HCT116 (cell line): ENCODE measurements at regions not wholly inside any gene's neighbourhood (a gene's known extent, or its start where the extent isn't known, plus 50 kb on each side); places are given as distances from the start of the nearest gene placed in this dataset.

Experiments
- ATAC-seq: fragments of 200-7000 bp; cut with Tn5 transposase; 2 replicates; pipeline ENCODE4 v1.9.1; 2020; ENCODE audit warnings: mild to moderate bottlenecking, moderate library complexity
- BruUV-seq: library from RNA; stranded (reverse); fragments of 400-500 nt; replicated peaks from 2 replicates; lab custom pipeline; 2021; lab: Mats Ljungman, UMichigan
- CTCF ChIA-PET: fragments of 300-600 bp; sonication (Branson Sonifier 250); formaldehyde crosslinking; loops from one replicate; lab custom pipeline; 2021; ENCODE audit warnings: antibody characterized with exemption; lab: Charles Lee
- POLR2A ChIA-PET: fragments of 300-600, 350-600 bp; sonication (Branson Sonifier 250); formaldehyde crosslinking; loops from one replicate; lab custom pipeline; 2021; ENCODE audit warnings: antibody characterized with exemption; lab: Charles Lee
- RAD21 ChIA-PET, 2 experiments: fragments of 300-600 bp; sonication (Branson Sonifier 250); formaldehyde crosslinking; loops; one replicate each; lab custom pipeline; 2023; ENCODE audit warnings: low total read pairs in 2 of 2; ENCODE audit not compliant: uncharacterized antibody in 2 of 2, unreplicated experiment in 2 of 2, low non-redundant PET in 1 of 2; lab: Charles Lee
- DNase-seq: peaks from one replicate; pipeline ENCODE4 v3.0.0-alpha.2; 2010; ENCODE audit warnings: low read depth, low spot score
- H2AFZ ChIP-seq: fragments of 200-600 bp; shearing (Covaris generic), sonication (generic); 2 replicates; pipeline ENCODE4 v1.6.1; 2017; ENCODE audit warnings: low read depth, mixed run types, mixed read lengths, antibody characterized with exemption, low read length; ENCODE audit not compliant: poor library complexity, severe bottlenecking
- H3K27ac ChIP-seq: 2 replicates; pipeline ENCODE4 v1.5.1; 2012; ENCODE audit warnings: low read depth, low read length
- H3K27me3 ChIP-seq: fragments of 200-600 bp; sonication (generic); 2 replicates; pipeline ENCODE4 v1.6.1; 2016; ENCODE audit warnings: mixed run types, low read length, mixed read lengths; ENCODE audit not compliant: insufficient read depth
- H3K36me3 ChIP-seq, 2 experiments: fragments of 200-500 bp in 1 of 2; fragments of 200-600 bp in 1 of 2; sonication (Bioruptor generic) in 1 of 2; sonication (generic) in 1 of 2; 2 replicates each; pipeline versions ENCODE4 v1.5.1 to v1.6.1; 2014 to 2016; ENCODE audit warnings: low read length in 2 of 2, inconsistent platforms in 1 of 2, mixed read lengths in 1 of 2, mixed run types in 1 of 2; ENCODE audit not compliant: insufficient read depth in 2 of 2, control insufficient read depth in 1 of 2
- H3K4me1 ChIP-seq, 2 experiments: fragments of 200-600 bp in 1 of 2; sonication (generic) in 1 of 2; 2 replicates each; pipeline versions ENCODE4 v1.5.1 to v1.6.1; 2012 to 2017; ENCODE audit warnings: low read length in 2 of 2, inconsistent platforms in 1 of 2, mild to moderate bottlenecking in 1 of 2, mixed read lengths in 1 of 2, mixed run types in 1 of 2, moderate library complexity in 1 of 2; ENCODE audit not compliant: insufficient read depth in 2 of 2, control insufficient read depth in 1 of 2
- H3K4me2 ChIP-seq: fragments of 200-600 bp; sonication (generic); 2 replicates; pipeline ENCODE4 v1.6.1; 2017; ENCODE audit warnings: mixed run types, low read length, mixed read lengths
- H3K4me3 ChIP-seq, 2 experiments: fragments of 200-600 bp in 1 of 2; sonication (generic) in 1 of 2; replicated peaks in 1 of 2; 2 replicates each; pipeline ENCODE4 v1.5.1; 2011 to 2016; ENCODE audit warnings: low read length in 2 of 2, control low read depth in 1 of 2, low read depth in 1 of 2, mild to moderate bottlenecking in 1 of 2, mixed read lengths in 1 of 2, mixed run types in 1 of 2
- H3K79me2 ChIP-seq: fragments of 200-600 bp; sonication (generic); 2 replicates; pipeline ENCODE4 v1.6.1; 2017; ENCODE audit warnings: mild to moderate bottlenecking, mixed run types, low read length, moderate library complexity, mixed read lengths; ENCODE audit not compliant: insufficient read depth
- H3K9ac ChIP-seq: fragments of 200-600 bp; sonication (generic); 2 replicates; pipeline ENCODE4 v1.6.1; 2016; ENCODE audit warnings: low read length, mixed read lengths
- H3K9me2 ChIP-seq: fragments of 200-600 bp; sonication (generic), shearing (Covaris generic); 2 replicates; pipeline ENCODE4 v1.6.1; 2017; ENCODE audit warnings: mixed run types, mild to moderate bottlenecking, moderate library complexity; ENCODE audit not compliant: insufficient read depth
- H3K9me3 ChIP-seq, 2 experiments: fragments of 200-500 bp in 1 of 2; fragments of 200-600 bp in 1 of 2; sonication (Bioruptor generic) in 1 of 2; sonication (generic) in 1 of 2; 2 replicates each; pipeline ENCODE4 v1.6.1; 2014 to 2017; ENCODE audit warnings: low read length in 2 of 2, mixed read lengths in 2 of 2, inconsistent platforms in 1 of 2, low read depth in 1 of 2, mild to moderate bottlenecking in 1 of 2, mixed run types in 1 of 2, moderate library complexity in 1 of 2; ENCODE audit not compliant: control insufficient read depth in 1 of 2, insufficient read depth in 1 of 2
- H4K20me1 ChIP-seq: fragments of 200-600 bp; sonication (generic), shearing (Covaris generic); 2 replicates; pipeline ENCODE4 v1.6.1; 2017; ENCODE audit warnings: mixed run types, mild to moderate bottlenecking, moderate library complexity; ENCODE audit not compliant: insufficient read depth
- ATF3 ChIP-seq: IDR thresholded peaks from 2 replicates; pipeline ENCODE4 v1.6.1; 2012
- CEBPB ChIP-seq: IDR thresholded peaks from 2 replicates; pipeline ENCODE4 v1.6.1; 2012; ENCODE audit warnings: low read depth
- ELF1 ChIP-seq: IDR thresholded peaks from 2 replicates; pipeline ENCODE4 v1.6.1; 2012; ENCODE audit warnings: low read depth, borderline replicate concordance
- EZH2phosphoT487 ChIP-seq: fragments of 200-600 bp; IDR thresholded peaks from 2 replicates; pipeline ENCODE4 v1.6.1; 2018; ENCODE audit warnings: antibody characterized with exemption, borderline replicate concordance
- RAD21 ChIP-seq: IDR thresholded peaks from 2 replicates; pipeline ENCODE4 v1.6.1; 2012; ENCODE audit warnings: low read depth, mild to moderate bottlenecking
- REST ChIP-seq: IDR thresholded peaks from 2 replicates; pipeline ENCODE4 v1.6.1; 2012; ENCODE audit warnings: low read depth
- SIN3A ChIP-seq: IDR thresholded peaks from 2 replicates; pipeline ENCODE4 v1.6.1; 2012; ENCODE audit warnings: low read depth
- YY1 ChIP-seq: IDR thresholded peaks from 2 replicates; pipeline ENCODE4 v1.6.1; 2011; ENCODE audit warnings: low read length, low read depth, moderate library complexity, mild to moderate bottlenecking; ENCODE audit not compliant: insufficient replicate concordance; ENCODE audit errors: extremely low read depth
- ZFX ChIP-seq: fragments of 450-650 bp; IDR thresholded peaks from 2 replicates; pipeline ENCODE4 v1.6.1; 2017
- intact Hi-C: fragments of 100-400 bp; cut with micrococcal nuclease; formaldehyde crosslinking; loops from 2 replicates; pipeline ENCODE4 v1.10.0; 2022

GRCh38 chr2:128790541-128791001, 471.9 kb upstream of the HS6ST1 start (continued):
- no peak for TF ChIP-seq REST
- no peak for TF ChIP-seq SIN3A
- TF ChIP-seq RAD21 = no peak
- TF ChIP-seq ATF3 = no peak
- TF ChIP-seq CEBPB = no peak
- TF ChIP-seq YY1 = no peak
- no peak for TF ChIP-seq EZH2phosphoT487

- Histone ChIP-seq H3K9ac (no peak overlapping the region), H3K36me3 (no peaks in the 10 kb centered on the region), H3K4me1 (no peaks in the 10 kb centered on the region), H3K4me3 (no peak overlapping the region), H3K4me2 (no peak overlapping the region), H3K27ac (no peak overlapping the region), H3K9me2 (no peaks in the 10 kb centered on the region), H3K79me2 (no peaks in the 10 kb centered on the region), H3K9me3 (no peaks in the 10 kb centered on the region)
- RAD21 ChIA-PET = no interaction called here
- no peak for ATAC-seq
- no peak for TF ChIP-seq ELF1
- TF ChIP-seq ZFX = no peak
- TF ChIP-seq, all 23 proteins: peak for 0
- CTCF ChIA-PET = no interaction called here
- no peaks in the 10 kb centered on the region for H4K20me1 ChIP-seq
- POLR2A ChIA-PET = no interaction called here
- intact Hi-C loops = no loop called here
- peaks cover 19% of the 10 kb centered on the region; the same call in 1 of the 2 replicates for H3K27me3 ChIP-seq
- no peak overlapping the region for H2AFZ ChIP-seq
- no peak for DNase-seq
- no TSS peak for BruUV-seq
These were observed 472.7 kb upstream of the HS6ST1 start for GRCh38 chr2:128791120-128791984.
